HG03097 (cell line): ENCODE measurements at regions not wholly inside any gene's neighbourhood (a gene's known extent, or its start where the extent isn't known, plus 50 kb on each side); places are given as distances from the start of the nearest gene placed in this dataset.

Source experiments
- ATAC-seq: cut with Tn5 transposase; IDR thresholded peaks from one replicate; pipeline ENCODE4 v1.9.1; 2021; ENCODE audit not compliant: unreplicated experiment, low FRiP score

DNA sequence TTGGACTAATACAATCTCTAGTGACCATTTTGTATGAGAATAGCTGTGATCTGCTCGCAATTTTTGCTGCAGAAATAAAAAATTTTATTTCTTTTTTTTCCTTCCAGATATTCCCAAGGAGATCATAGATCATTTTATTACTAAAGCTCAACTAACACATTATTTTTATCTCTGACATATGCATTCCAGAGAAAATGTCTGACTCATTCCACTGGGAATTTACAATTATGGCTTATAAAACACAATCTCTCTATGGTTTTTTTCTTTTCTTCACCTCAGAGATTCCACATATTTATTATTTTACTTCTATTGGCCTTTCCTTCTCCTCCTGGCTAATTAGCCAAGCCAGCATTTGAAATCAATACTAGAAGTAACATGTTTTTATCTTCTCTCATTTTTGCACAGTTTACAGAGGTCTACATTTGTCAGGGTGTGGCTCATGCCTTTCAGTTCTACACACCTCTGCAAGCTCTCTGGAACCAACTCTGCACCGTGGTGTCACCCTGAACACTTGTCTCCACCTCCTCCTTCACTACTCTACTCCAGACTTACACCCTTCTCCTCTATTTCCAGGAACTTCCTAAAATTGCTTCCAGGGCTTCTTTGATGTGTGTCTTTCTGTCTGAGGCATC, 59.8 kb upstream of the GPM6A start:
- no peak for ATAC-seq

DNA sequence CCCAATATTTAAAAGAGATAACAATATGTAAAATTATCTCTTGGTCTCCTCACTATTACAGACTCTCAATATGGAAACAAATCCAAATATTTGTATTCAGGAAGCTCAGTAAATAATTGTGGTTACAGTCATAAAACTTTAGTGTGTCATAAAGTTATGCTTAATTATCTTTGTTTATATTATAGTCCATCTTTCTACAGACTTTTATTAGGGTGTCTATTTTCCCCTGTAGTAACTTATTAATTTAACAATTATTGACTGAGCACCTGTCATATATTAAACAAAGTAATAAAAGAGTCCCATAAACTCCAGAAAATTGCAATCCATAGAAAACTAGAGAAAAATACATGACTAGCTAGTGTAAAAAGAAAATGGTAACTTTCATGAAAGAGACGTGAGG, 61.6 kb upstream of the GPM6A start:
- ATAC-seq = no peak

DNA sequence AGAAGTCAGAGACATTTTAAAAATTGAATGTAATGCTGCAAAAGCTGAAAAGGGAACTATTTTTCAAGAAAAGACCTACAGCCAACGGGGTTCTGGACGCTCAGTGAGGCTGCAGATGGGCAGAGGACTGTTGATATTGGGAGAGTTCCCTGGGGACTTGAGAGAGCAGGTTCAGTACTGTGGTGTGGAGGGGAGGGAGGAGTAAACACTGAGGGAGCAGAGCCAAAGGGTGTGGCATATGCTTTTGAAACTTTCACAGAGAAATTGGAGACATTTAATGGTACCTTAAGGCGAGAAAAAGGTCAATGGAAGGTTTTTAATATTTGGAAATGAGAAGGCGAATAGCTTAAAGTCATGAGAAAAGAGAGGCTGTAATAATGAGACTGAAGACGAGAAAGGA, 62.2 kb upstream of the GPM6A start:
- no peak for ATAC-seq

GRCh38 chr4:175875993-175876771, 64.1 kb upstream of the GPM6A start:
- ATAC-seq = no peak

- ATAC-seq = no peak
Observed at GRCh38 chr4:175882891-175883290, 70.8 kb upstream of the GPM6A start.

GRCh38 chr4:175884048-175884447, 72.0 kb upstream of the GPM6A start:
- ATAC-seq = no peak

GRCh38 chr4:175891231-175891630, 79.2 kb upstream of the GPM6A start:
- no peak for ATAC-seq

DNA sequence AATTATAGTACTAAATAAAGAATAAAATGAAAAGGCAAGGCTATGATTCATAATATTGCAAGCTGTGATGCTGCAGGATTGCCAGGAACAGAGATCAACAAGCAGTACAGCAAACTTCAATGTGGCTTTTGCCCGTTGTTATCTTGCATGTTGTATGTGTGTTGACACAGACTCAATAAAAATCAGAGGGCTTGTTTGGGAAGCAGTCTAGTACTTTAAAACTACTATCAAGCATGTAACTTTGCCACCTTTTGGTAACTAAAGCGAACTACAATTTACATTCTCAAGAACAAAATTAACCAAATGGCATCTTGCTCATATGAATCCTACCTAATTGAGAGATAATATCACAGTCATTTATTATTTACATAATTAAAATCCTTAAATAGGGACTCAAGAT, 79.8 kb upstream of the GPM6A start:
- no peak for ATAC-seq

- ATAC-seq = no peak
Observed at GRCh38 chr4:175905925-175906324, 93.9 kb upstream of the GPM6A start.

DNA sequence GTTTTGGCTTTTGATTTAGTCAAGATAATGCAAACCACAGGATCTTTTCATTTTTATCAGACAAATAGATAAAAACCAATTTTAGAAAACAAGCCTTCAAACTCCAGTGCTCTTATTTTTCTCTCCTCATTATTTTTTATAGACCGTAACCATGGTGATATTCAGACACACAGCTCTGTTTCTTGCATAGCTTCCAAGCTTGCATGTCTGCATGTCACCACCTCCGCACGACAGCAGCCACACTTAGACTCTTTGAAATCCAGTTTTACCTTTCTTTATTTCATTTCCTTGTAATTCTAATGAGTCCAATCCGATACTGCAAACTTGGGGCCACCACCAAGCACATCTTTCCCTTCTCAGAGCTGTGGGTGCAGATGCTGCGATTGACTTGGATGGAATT, 94.3 kb upstream of the GPM6A start:
- no peak for ATAC-seq

GRCh38 chr4:175910700-175911099, 98.6 kb upstream of the GPM6A start:
- ATAC-seq = no peak

GRCh38 chr4:175916626-175917351, 104.7 kb upstream of the GPM6A start:
- no peak for ATAC-seq

DNA sequence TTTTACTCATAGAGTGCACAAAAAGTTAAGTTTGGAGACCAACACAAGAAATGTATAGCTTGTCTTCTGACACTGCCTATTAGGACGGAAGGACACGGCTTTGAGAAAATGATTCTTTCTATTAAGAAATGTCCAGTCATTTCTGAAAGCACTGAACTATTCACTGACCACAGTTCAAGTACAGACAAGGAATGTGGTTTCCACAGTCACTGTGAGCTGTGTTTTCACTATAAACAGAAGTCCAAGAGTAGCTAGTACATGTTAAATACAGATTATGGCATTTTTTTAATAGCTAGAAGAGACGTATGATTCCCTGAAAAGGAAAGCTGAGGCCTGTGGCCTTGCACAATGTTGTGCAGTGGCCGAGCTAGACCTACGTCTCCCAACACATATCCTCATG, 115.1 kb upstream of the GPM6A start:
- no peak for ATAC-seq

DNA sequence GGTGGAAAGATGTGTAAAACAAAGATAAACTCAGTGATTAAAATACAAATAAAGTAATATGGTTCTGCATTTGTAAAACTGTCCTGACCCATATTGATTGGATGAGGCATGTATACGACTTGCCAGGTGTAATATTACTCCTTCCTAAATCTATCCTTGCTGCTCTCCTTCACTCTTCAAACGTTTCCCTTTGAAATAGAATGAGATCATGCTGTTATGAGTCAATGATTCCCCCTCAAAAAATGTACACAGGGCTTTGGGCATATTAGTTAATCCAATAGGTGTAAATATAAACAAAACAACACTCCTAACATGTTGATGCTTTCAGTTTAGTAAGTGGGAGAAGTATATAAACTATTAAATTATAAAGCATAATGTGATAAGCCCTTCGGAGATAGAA, 117.4 kb upstream of the GPM6A start:
- ATAC-seq = no peak

GRCh38 chr4:175929932-175930331, 117.9 kb upstream of the GPM6A start:
- no peak for ATAC-seq

DNA sequence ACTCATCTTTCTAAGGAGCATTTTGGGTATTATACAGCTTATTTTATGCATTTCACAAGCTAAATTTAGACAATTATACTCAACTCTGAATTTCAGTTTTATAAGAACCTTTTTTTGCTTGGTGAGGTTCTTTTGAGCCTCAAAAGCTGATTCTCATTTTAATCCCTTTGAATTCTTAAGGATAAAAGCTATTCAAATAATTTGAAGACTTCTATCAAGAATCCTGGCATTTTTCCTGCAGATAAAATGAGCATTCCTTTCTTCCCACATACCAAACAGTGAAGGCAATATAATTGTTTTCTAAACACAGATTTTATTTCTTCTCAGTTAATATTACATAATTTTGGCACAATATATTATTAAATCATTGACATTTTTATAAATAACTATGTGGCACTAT, 118.4 kb upstream of the GPM6A start:
- no peak for ATAC-seq

DNA sequence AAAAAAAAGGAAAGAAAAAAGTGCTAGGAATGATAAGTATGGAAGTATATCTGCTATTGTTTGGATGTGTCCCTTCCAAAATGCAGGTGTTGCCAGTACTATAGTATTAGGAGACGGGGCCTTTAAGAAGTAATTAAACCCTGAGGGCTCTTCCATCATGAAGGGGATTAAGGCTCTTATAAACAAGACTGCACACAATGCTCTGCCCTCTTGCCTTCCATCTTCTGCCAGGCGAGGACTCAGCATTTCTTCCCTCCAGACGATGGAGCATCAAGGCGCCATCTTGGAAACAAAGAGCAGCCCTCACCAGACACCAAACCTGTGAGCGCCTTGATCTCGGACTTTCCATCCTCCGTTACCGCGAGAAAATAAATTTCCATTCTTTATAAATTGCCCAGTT, 120.1 kb upstream of the GPM6A start:
- no peak for ATAC-seq

DNA sequence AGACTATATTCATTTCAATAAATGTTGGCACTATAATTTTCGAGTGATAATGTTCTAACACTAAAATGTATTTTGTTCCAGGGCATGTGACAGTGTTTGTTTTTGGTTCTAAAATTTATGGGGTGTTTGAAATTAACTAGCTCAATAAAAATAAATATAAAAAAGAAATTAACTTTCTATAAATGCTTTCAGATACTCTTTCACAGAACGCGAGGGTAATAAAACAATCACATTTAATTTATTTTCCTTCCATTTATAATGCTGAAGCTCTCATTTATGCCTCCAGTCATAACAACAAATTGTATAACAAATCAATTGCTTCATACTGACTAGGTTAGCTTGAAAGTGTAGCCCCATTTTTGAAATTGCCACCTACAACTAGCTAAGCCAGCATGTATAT, 122.4 kb upstream of the GPM6A start:
- no peak for ATAC-seq

DNA sequence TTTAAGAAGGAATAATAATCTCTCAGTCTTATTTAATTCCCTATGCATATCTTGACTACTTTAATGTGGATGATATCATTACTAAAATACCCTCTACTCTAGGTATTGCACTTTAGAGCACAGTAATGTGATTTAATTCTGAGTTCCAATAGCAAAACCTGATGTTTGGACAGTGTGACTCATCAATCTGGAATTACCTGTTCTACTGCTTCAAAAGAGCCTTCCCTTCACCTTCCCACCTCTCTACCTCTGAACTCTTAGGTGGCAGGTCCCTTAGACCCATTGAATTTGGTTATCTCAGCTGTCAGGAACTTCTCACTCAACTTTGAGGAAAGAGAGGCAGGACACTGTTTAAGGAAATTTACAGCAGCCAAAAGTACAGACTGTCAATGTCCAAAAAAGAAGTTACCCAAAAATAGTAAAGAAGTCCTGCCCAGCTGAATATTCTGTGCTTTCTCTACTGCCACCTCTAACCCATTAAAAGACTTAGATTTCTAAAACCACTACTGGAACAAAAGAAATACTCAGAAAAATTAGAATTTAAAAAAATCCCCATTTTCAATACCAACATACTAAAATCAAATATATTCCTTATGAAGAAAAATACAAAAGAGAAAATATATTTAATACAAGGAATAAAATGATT, 123.1 kb upstream of the GPM6A start:
- no peak for ATAC-seq

GRCh38 chr4:175944126-175944910, 121.3 kb upstream of the WDR17 start:
- ATAC-seq = no peak
